ENCODE measurements at regions not wholly inside any gene's neighbourhood (a gene's known extent, or its start where the extent isn't known, plus 50 kb on each side); places are given as distances from the start of the nearest gene placed in this dataset.
"Not testable (repeated sequence)": the region's sequence is repeated elsewhere in the genome, so short reads cannot be mapped to it uniquely, and the experiment has no call there.

- no peak for DNase-seq
Observed at GRCh38 chr18:56487801-56488200, 150.6 kb downstream of the TXNL1 start.

GRCh38 chr18:56483386-56483785 lies 155.0 kb downstream of the TXNL1 start:
- DNase-seq: no peak

GRCh38 chr18:56482813-56483212 lies 155.6 kb downstream of the TXNL1 start:
- not testable (repeated sequence) for DNase-seq

GRCh38 chr18:56481751-56482150 lies 156.6 kb downstream of the TXNL1 start:
- no peak for DNase-seq

- DNase-seq: no peak
Observed at GRCh38 chr18:56479841-56480240, 158.6 kb downstream of the TXNL1 start.

GRCh38 chr18:56475250-56475649 lies 163.1 kb downstream of the TXNL1 start:
- DNase-seq: no peak

- no peak for DNase-seq
Observed at GRCh38 chr18:56473400-56474024, 164.9 kb downstream of the TXNL1 start.

GRCh38 chr18:56470406-56471351 lies 167.7 kb downstream of the TXNL1 start:
- DNase-seq: no peak

- DNase-seq: no peak
Observed at GRCh38 chr18:56469582-56469981, 168.8 kb downstream of the TXNL1 start.

GRCh38 chr18:56468396-56468795 lies 170.0 kb downstream of the TXNL1 start:
- DNase-seq: no peak

- DNase-seq: no peak
Observed at GRCh38 chr18:56462276-56462675, 176.1 kb downstream of the TXNL1 start.

GRCh38 chr18:56461151-56461550 lies 177.2 kb downstream of the TXNL1 start:
- no peak for DNase-seq

GRCh38 chr18:56460581-56460980 lies 177.8 kb downstream of the TXNL1 start:
- no peak for DNase-seq

- no peak for DNase-seq
Observed at GRCh38 chr18:56458770-56459712, 179.4 kb downstream of the TXNL1 start.

GRCh38 chr18:56455874-56456273 lies 182.5 kb downstream of the TXNL1 start:
- DNase-seq: no peak

- DNase-seq: no peak
Observed at GRCh38 chr18:56455141-56455540, 183.3 kb downstream of the TXNL1 start.

- DNase-seq: no peak
Observed at GRCh38 chr18:56453631-56454030, 184.8 kb downstream of the TXNL1 start.

GRCh38 chr18:56451188-56451587 lies 187.2 kb downstream of the TXNL1 start:
- no peak for DNase-seq

GRCh38 chr18:56448751-56449150 lies 189.6 kb downstream of the TXNL1 start:
- DNase-seq: no peak

- no peak for DNase-seq
Observed at GRCh38 chr18:56445422-56445821, 193.0 kb downstream of the TXNL1 start.

GRCh38 chr18:56444201-56444600 lies 194.2 kb downstream of the TXNL1 start:
- DNase-seq: no peak

- no peak for DNase-seq
Observed at GRCh38 chr18:56443166-56443907, 195.1 kb downstream of the TXNL1 start.
